M059J (cell line): ENCODE measurements at regions not wholly inside any gene's neighbourhood (a gene's known extent, or its start where the extent isn't known, plus 50 kb on each side); places are given as distances from the start of the nearest gene placed in this dataset.

Experiments
- DNase-seq: peaks from one replicate; pipeline ENCODE4 v3.0.0-alpha.2; 2012; ENCODE audit warnings: low read depth

DNA sequence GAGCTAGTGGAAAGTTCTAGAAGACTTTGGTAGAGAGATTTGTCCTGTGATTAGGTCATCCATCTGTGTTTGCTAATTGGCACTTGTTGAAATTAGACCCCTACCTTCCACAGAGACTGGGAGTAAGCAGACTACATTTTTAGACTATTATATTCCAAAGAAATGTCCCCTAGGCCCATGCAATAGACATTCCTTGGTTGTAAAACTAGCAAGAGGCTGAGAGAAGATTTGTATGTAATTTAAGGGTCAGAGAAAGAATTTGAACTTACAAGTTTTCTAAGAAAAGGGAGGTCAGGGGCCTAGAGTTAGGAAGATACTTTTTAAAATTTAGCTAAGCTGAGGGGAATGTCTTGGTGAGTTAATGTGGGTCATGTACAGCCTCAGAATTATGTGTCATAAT, 470.7 kb upstream of the SLITRK1 start:
- no peak for DNase-seq

DNA sequence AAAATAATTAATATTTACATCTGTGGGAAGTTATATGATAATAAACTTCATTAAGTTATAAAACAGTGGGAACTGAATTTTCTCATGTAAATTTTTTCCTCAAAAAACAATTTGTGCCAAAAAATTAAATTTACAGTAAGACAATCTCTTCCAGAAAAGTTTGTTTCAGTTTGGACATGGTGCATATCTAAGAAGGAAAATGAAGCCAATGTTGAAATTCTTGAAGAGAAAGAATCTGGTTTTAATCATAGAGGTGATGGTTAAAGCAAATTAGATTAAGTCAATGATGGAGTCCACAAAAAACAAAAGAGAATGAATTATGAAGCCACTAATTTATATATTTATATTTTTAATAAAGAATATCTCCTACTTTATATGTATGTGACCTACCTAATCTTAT, 457.2 kb upstream of the SLITRK1 start:
- DNase-seq: no peak

DNA sequence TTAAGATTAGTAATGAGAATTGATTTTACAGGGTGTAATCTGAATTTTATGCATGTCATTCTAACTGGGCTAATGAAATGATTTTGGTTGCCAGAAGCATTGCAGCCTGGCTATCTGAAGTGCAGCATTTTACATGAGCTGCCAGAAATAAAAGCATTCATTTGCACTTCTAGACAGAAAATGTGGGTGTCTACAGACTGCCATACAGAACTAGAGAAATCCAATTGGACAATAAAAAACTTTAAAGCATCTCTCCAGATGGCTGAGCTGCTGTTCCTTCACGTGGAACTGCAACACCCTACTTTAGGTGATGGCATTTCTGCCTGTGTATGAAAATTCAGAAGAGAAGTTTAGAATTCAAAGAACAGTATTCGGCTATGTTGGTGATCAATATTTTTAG, 450.1 kb upstream of the SLITRK1 start:
- no peak for DNase-seq

DNA sequence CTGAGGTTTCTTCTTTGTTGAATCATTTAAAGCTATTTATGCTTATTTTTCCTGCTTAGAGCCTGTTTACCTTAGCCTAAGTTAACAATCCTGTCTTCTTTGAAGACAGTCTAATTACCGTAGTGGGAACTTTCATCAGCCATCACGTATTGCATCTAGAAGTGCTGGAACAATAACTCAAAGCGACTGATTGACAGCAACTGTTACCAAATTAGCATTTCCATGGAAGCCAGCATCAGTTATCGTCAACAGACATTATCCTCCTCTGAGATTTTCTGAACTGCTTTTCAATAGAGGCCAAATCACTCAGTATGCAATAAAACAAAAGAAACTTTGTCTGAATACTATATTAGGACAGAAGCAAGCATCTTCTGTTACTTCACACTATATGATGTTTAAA, 433.3 kb upstream of the SLITRK1 start:
- no peak for DNase-seq

DNA sequence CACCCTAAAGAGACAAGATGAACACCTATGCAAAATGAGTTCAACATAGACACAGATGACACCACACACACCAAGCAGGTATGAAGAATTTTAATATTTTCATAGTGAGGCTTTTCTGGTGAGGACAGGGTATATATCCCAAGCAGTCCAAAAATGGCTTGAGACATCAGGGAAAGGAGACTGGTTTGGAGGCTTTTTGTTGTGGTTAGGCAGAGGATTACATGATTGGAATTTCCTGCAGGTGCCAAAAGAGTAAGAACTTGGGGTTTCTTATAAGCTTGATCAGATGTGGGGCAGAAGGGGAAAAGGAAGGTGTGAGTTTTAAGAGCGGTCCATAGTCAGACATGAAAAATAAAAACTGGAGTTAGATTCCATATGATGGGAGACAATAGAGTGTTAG, 420.8 kb upstream of the SLITRK1 start:
- no peak for DNase-seq

DNA sequence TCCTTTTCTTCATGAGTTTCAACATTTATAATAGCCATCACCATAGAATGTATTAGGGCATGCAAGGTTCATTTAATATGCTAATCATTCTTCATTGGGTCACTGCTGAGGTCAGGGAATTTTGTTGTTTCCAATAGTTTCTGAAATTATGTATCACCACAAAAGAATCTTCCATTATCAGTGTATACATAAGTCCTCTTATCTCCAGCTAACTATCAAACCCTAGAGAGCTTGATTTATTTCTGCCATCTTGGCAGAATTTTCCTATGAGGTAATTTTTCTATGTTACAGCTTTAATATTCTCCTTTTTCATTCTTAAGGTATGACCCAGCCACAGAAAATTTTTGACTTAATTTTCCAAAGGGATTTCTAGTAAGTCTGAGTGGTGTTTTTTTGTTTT, 415.0 kb upstream of the SLITRK1 start:
- DNase-seq: no peak

DNA sequence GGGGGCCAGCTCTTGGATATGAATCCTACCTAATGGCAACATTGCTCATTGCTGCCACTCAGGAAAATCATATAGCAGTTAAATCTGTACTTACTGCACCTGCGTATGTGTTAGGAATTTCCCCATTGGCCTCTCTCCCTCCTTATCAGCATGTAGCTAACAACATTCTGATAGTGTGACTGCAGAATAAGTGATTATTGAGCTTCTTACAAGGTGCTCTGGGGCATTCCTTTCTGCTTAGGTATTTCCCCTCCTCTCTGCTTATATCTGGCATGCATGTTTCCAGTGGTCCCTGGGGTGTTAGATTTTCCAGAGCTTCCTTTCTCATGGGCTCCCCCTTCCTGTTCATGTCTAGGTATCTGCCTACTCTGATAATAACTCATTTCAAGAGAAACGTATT, 414.1 kb upstream of the SLITRK1 start:
- DNase-seq: no peak

DNA sequence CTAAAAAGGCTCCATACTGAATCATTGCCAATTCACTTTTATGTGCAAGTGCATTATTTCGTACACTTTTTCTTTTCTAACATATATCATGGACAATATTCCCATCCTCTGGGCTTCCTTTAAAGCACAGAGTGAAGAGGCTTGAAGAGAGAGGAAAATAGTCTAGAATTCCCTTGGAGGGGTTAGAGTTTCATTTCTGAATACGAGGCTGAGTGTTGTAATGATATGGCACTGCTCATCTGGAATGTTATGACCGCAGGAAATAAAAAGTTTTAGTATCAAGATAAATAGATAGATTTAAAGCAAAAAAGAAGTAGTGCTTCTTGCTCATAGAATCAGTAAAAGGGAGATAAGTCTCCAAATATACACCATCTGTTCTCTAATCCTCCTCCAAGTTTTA, 412.3 kb upstream of the SLITRK1 start:
- no peak for DNase-seq

DNA sequence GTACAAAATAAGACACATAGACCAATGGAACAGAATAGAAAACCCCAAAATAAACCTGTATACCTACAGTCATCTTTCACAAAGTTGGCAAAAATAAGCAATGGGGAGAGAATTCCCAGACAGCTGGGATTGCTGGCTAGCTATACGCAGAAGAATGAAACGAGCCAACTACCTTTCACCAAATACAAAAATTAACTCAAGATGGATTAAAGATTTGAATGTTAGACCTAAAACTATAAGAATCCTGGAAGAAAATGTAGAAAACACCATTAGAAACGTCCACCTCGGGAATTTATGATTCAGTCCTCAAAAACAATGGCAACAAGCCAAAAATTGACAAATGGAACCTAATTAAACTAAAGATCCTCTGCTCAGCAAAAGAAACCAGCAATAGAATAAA, 408.1 kb upstream of the SLITRK1 start:
- peak; percentile 10 for DNase-seq

DNA sequence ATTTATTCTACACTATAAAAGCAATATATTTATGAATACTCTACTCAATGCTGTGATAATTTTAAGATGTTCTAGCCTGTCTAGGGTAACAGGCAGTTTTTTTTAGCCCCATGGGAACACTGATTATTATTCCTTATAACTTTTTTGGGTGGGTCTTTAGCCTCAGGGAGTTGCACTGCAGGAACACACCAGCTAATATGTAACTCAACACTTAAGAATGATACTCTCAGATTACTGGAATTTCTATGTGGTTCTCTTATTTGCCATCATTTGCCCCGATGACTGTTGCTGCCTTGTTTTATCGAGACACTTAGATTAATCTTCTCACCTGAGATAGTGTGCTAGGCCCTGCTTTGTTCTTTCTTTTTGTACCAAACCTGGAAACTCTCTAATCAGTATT, 396.9 kb upstream of the SLITRK1 start:
- peak; percentile 24 for DNase-seq

DNA sequence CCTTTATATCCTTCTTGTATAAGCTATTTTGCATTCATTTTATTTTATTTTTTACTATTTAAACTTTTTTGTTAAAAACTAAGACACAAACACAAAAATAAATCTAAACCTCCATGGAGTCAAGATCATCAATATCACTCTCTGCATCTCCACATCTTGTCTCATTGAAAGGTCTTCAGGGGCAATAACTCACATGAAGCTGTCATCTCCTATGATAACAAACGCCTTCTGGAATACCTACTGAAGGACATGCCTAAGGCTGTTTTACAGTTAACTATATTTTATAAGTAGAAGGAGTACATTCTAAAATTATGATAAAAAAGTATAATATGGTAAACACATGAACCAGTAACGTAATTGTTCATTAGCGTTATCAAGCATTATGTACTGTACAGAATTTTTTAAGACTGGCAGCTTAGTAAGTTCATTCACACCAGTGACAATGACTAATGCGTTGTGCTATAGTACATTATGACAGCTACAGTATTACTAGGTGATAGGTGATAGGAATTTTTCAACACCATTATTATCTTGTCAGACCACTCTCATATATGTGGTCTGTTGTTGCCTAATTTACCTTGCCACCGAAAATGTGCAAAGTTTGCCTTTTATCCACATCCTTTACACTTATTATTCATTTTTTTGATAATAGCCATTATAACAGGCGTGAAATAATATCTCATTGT, 390.7 kb upstream of the SLITRK1 start:
- DNase-seq: no peak

DNA sequence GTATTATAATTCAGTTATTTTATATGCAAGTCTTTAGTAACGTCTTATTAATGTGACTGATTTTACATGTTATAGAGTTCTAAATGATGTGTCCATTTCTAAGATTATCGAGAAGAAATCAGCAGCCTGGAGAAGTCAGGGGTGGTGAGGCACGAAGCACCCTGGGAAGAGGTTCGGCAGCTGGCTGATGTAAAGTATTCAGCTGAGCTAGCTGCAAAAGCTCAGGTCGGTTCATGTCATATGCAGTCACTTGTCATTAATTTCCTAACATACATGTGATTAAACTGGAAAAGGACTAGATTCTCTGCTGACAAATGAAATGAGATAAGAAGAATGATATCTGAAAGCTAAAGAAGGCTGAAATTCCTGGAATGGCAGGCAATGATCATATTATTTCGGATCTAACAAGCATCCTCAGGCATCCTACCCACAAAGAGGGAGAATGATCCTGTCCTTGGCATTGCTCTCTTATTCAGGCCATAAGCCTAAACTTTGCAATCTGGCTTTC, 383.0 kb upstream of the SLITRK1 start:
- no peak for DNase-seq

DNA sequence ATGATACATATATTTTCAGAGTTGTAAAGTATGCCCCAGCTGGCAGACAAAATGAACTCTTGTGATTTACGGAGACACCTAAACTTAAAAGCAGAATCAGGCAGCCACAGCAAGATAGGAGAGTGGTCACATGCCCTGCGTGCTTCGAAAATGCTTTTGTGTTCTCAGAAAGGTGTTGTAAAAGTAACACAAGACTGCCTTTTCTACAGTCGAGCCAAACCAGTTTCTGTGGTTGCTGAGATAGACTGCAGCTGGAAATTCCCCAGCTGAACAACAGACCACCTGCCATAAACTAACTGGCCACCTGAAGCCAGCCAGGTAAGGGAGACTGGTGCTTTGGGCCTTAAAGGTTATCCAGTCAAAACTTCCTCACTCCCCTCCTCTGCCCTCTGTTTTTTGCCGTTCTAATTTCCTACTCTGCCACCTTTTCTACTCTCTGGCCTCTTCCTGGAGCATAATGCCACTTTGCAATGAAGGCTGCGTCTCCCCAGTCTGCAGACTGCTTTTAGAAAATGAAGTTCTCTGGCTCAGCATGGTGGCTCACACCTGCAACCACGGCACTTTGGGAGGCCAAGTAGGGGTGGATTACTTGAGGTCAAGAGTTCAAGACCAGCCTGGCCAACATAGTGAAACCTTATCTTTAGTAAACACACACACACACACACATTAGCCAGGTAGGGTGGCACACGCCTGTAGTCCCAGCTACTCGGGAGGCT, 381.2 kb upstream of the SLITRK1 start:
- no peak for DNase-seq

DNA sequence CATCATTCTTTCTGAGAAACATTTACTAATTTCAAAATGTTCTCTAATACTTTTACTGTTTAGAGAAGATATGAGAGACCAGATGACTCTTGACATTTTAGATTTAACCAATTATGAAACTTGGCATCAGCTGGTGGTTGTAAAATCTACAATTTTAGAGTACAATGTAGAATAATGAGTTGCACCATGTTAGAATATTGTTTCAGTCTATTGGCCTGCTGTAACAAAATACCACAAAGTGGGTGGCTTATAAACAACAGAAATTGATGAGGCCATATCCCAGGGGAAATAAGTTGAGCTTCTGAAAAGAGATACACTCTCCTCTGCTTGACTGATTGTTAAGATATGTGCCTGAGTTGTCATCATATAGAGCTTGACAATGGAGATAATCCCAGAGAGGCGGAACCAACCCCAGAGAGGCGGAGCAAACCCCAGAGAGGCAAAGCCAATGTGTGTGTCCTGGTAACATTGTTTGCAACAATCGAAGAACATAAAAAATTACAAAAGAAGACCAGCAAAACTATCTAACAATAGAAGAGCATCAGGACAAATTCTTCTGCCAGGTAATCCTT, 373.0 kb upstream of the SLITRK1 start:
- no peak for DNase-seq

DNA sequence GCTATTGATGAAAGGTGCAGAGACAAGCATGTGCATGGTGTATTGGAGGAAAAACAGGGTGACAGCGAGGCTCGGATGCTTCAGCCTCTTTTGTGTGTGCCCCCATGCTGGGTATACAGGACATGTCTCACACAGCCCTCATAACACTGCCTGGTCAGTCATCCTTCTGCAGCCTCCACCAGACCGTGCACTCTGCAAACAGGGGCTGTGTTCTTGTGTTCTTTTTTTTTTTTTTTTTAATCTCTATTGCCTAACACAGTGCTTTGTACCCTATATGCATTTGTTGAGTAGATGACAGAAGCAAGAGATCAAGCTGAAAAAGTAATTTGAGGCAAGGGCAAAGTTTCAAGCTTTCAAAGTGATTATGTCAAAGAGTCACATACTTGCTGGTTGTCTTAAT, 367.2 kb upstream of the SLITRK1 start:
- DNase-seq: no peak

DNA sequence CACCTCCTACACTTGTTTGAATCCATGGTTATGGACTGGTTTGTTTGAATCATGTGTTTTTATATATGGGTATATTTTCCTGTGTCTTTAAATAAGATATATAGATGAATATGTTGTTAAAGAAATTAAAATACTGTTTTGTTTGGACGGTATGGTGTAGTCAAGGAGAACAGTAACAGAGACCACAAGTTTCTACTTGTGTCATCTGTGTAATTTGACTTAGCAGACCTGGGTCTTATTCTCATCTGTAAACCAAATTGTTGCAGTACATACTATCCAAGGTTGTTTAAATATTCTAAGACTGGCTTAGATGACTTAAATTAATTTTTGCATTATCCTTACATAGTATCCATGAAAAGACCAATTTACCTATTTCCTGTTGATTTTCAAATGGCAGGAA, 361.1 kb upstream of the SLITRK1 start:
- no peak for DNase-seq

DNA sequence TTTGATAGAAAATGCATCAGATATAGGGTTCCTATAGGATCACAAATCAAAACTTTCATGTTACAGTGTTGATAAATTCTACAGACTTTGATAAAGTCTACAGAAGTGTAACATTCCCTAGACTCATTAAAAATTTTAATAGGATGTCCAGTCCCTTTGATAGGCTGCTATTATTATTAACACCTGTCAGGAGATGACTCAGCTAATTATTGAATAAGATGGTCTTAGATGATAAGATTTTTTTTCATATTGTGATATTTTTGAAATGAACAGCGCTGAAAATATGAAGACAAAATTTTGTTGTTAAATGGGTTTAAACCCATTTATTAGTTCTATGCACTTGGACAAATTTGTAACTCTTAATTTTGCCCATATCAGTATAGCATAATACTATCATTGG, 356.8 kb upstream of the SLITRK1 start:
- no peak for DNase-seq

DNA sequence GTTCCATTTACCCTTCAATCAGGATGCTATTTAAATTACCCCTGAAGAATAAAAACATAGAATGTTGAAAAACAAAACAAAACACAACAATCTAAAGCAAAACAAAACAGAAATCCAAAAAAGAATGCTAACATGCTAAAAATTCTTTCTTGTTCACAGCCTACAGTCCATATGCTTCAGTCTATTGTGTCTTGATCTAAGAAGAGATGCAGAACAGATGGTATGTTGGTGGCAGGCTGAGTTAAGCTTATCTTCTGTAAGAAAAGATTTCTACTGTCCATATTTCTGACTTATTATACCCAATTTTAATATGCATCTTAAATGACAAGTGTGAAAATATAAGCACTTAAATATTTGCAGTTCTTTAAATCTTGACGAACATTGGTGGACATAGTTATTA, 356.1 kb upstream of the SLITRK1 start:
- DNase-seq: no peak

DNA sequence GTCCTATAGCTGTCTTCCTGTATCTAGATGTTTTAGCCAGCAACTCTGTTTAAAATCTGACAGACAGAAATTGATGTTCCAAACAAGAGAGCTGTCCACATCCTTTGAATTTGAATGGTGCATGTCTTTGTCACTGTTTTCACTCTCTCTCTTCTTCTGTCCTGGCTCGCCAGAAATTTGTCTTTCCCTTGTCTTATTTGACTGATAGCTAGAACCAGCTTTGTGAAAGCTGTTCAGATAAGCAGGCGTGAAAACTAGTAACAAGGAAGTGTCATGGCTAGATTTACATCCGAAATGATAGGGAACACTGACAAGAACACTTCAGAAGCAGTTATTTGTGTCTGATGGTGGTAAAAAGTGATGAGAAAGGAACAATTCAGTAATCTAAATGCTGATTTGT, 354.9 kb upstream of the SLITRK1 start:
- DNase-seq: no peak

DNA sequence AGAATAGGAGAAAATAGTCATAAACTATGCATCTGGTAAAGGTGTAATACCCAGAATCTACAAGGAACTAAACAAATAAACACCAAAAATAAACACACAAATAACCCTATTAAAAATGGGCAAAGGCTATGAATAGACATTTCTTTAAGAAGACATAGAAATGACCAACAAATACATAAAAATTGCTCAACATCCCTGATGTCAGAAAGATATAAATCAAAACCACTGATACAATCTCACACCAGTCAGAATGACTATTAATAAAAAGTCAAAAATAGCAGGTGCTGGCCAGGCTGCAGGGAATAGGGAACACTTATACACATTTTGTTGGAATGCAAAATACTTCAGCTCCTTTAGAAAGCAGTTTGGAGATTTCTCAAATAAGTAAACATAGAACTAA, 352.1 kb upstream of the SLITRK1 start:
- no peak for DNase-seq

DNA sequence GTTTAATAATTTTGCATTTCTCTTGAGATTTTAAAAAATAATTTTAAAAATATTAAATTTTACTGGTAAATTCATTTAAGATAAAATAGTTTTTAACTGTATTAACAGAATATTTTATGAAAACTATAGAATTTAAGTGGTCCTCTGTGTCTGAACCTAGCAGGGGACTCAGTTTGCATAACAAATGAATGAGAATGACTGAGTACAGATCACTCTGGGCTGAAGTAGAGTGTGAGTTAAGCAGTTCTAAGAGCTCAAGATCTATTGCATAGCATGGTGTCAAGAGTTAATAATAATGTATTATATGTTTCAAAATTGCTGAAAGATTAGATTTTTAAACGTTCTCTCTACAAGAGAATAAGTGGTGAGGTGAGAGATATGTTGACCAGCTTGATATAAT, 348.3 kb upstream of the SLITRK1 start:
- no peak for DNase-seq

DNA sequence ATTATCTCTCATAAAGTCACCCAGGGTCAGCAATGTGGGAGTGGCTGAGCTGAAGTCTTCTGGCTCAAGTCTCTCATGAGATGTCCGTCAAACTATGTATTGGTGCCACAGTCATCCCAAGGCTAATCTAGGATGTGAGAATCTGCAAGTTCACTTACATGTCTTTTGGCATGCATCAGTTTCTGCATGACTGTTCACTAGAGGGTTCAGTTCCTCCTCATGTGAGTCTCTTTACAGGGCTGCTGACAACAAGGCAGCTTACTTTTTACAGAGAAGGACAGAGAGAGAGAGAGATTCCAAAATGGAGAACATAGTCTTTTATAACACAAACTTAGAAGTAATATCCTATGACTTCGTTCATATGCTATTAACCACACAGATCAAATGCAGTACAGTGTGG, 328.8 kb upstream of the SLITRK1 start:
- no peak for DNase-seq

DNA sequence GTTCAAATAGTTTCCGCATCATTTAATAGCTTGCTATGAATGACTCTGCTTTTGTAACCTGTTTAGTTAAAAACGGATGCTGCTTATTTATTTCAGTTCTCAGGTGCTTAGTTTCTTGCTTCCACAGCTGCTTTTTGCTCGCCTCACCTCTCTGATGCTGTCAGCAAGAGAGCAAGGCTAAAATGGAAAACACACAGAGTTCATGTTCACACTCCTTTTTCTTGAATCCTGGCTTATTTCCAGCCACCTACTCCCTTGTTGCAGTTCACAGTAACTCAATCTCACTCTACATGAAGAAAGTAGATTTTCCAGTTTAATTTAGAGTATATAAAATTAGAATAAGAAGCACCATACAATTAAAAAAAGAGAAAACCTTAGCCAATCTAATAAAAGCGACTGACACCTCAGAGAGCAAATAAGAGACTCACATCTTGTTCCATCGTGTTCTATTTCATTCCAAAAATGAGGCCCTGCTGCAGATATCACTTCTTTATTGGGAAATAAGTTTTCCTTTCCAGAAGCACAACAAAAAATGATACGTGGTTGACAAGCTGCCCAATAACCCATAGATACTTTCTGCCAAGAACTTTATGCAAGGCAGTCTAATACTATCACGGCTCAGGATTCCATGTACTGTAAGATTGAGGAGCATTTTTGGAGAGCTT, 326.1 kb upstream of the SLITRK1 start:
- DNase-seq: no peak
